Epithelial cell of proximal tubule (primary cell): ENCODE measurements at regions not wholly inside any gene's neighbourhood (a gene's known extent, or its start where the extent isn't known, plus 50 kb on each side); places are given as distances from the start of the nearest gene placed in this dataset.

Experiments used
- DNase-seq: peaks from one replicate; pipeline ENCODE4 v3.0.0-alpha.2; 2011; ENCODE audit warnings: low read depth
- H3K4me3 ChIP-seq: 2 replicates; pipeline ENCODE4 v1.5.1; 2011; ENCODE audit warnings: low read depth, mild to moderate bottlenecking, low read length
- TF ChIP-seq, protein P1 (sequence below): conservative IDR thresholded peaks from 2 replicates; pipeline ENCODE4 v1.5.1; 2012; ENCODE audit warnings: low read depth, mild to moderate bottlenecking, low read length

DNA sequence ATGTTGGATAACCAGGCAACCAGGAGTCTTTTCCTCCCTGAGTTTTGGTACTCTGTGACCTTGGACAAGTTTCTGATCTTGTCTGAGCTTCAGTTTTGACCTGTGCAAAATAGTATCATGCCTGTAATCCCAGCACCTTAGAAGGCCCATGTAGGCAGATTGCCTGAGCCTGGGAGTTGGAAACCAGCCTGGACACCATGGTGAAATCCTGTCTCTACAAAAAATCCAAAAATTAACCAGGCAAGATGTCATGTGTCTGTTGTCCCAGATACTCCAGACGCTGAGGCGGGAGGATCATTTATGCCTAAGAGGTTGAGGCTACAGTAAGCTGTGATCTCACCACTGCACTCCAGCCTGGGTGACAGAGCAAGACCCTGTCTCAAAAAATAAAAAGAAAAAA is 114.8 kb downstream of the IL12A start:
- TF ChIP-seq, protein P1, sequence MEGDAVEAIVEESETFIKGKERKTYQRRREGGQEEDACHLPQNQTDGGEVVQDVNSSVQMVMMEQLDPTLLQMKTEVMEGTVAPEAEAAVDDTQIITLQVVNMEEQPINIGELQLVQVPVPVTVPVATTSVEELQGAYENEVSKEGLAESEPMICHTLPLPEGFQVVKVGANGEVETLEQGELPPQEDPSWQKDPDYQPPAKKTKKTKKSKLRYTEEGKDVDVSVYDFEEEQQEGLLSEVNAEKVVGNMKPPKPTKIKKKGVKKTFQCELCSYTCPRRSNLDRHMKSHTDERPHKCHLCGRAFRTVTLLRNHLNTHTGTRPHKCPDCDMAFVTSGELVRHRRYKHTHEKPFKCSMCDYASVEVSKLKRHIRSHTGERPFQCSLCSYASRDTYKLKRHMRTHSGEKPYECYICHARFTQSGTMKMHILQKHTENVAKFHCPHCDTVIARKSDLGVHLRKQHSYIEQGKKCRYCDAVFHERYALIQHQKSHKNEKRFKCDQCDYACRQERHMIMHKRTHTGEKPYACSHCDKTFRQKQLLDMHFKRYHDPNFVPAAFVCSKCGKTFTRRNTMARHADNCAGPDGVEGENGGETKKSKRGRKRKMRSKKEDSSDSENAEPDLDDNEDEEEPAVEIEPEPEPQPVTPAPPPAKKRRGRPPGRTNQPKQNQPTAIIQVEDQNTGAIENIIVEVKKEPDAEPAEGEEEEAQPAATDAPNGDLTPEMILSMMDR: no peak
- no peak for DNase-seq

DNA sequence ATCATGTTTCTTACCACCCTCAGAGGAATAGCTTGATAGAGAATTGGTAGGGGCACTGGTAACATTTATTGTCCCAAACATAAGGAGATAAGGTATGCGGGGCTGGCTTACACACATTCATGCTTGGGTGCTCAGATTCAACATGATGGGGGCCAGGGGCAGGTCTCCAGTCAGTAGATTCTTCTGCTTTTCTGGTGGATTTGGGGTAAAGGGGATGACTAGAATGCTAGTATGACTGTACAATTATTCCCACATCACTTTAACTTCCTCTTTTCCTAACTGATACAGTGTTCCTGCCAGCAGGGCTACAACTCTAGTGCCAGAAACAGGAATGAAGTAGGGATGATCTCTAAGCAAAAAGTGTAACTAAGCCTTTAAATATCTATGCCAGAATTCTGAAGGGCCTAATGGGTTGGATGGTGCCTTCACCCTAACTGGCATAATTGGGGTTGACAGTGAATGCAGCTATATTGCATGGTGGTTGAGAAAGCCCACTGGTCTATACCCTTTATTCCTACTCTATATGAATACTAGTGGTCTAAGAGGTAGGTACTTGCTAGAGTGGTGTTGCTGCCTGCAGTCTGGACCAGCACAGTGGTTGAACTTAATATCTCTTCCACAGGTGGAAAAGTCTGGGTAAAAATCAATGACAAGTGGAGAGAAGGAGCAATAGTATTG is 117.4 kb downstream of the IL12A start:
- TF ChIP-seq, protein P1: no peak
- no peak overlapping the region for H3K4me3 ChIP-seq
- DNase-seq: no peak

More for the DNA sequence above, 114.8 kb downstream of the IL12A start:
- H3K4me3 ChIP-seq: no peak overlapping the region

DNA sequence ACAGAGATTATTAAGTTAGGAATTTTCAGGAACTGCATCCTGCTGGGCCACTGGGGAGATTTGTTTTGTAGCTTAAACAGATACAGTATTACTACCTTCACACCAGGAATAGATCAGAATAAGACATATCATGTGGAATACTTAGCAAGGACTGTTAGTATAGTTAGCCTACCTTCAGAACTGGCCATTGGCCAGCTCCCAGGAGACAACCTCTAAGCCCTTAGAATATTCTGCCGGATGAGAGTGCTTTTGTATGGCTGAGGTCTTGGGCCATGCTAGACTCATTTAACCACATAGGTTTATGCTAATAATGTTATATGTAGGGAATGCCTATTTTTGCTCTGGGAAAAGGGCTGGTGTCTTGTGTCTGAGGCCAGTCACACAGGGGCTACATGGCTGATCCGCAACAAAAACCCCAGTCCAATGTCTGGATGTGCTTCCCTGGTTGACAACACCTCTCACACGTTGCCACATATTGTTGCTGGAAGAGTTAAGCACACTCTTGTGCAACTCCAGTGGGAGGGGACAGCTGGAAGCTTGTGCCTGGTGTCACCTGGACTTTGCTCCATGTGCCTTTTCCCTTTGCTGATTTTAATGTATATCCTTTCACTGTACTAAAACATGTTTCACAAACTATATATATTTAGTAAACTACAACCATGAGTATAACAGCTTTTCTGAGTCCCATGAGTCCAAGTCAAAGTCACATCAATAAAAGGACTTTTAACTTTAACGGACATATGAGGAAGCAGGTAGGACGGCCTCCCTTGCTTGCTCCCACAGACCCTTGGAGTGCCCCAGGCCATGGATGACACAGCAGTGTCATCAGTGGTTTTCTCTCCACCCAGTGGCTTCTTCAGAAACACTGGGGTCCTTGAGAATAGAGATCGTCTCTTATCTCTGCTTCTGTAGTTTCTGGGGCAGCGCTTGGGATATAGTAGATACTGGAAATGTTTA is 118.0 kb upstream of the C3orf80 start:
- TF ChIP-seq, protein P1: no peak
- H3K4me3 ChIP-seq: no peak overlapping the region
- DNase-seq: no peak

DNA sequence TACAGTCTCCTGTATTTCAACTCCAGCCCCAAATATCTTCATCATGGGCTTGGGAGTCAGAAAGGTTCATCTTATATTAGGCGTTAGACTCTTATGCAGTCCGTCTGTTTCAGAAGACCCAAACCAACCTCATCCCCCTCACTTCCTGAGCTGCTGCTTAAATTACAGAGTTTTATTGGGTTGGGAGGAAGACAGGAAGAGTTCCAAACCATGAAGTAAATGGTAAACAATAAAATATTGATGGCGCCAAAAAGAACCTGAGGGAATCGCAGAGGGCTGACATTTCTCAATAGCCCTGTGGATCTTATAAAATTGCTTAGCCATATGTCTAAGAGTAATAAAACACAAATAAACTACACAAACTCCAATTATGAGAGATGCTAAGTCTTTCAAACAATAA is 116.9 kb upstream of the C3orf80 start:
- H3K4me3 ChIP-seq: no peak overlapping the region
- TF ChIP-seq, protein P1: no peak
- DNase-seq: no peak

DNA sequence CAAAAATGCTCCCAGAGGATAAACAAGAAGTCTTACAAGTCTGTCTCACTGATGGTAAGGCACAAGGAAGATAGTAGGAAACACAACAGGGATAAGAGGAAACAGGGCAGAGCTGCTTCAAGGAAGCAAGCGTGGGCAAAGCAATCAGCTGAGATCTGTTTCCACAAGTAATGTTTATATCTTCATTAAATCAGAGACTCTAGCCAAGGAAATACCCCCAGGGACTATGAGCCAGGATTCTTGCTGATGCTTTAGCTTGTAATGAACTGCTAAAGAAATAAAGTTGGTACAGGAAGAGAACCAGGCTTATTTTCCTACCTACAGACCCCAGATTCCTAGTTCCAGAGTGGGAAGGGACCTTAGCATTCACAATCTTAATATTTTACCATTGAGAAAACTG is 112.7 kb upstream of the C3orf80 start:
- no peak for DNase-seq
- TF ChIP-seq, protein P1: no peak
- H3K4me3 ChIP-seq: no peak overlapping the region

DNA sequence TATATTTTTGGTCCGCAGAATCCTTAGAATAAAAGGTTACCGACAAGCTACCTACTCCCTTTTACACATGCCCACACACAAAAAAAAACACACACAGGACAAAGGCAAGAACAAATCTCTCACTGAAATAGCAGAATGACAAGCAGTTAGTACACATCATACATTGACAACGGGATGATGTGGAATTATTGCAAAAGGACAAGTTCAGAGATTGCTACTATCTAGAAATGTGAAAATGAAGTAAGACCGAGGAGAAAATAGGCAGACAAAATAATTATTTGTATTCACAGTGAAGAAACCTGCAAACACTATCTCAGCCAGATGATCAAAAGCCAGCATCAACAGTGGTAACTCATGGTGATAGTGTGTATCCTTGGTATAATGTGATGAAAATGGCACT is 112.2 kb upstream of the C3orf80 start:
- no peak for DNase-seq
- no peak overlapping the region for H3K4me3 ChIP-seq
- TF ChIP-seq, protein P1: no peak
